ENCODE measurements at regions not wholly inside any gene's neighbourhood (a gene's known extent, or its start where the extent isn't known, plus 50 kb on each side); places are given as distances from the start of the nearest gene placed in this dataset.

DNA sequence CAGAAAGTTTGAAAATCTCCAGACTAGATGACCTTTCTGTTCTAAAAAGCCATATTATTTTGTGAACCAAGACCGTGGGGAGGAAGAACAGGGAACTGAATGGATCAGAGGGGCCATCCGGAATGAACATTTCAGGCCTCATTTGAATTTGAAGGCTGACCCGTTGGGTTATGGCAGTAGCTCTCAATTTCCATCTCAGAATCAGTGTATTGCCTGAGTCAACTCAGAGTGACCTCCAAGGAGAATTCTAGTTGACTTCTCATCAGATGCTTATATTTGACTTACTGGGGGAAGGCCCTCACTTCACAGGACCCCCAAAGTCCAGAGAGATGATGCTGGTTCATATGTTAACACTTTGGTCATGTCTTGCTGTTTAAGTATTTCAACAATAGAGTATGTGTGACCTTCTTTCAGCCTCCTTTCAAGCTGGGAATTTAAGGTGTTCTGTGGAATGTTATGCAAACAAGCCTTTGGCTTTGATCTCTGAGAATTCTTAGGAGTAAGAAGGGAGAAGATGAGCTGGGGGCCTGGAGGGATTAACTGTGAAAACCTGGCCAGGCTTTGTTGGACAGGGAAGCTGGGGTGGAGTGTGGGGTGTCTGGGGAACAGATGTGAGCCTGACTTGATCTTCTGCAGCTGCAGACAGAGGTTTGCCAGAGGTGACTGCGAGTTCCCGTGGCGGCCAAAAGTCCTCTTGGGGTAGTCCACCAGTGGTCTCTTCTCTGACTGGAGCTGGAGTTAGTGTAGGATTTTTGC is 111.2 kb upstream of the RGMA start:
- no peak for DNase-seq (ENCODE audit: extremely low spot score, unreplicated experiment)
- Mint-ChIP-seq H3K36me3 (no peaks in the 10 kb centered on the region), H3K27ac (no peak overlapping the region), H3K27me3 (no peaks in the 10 kb centered on the region), H3K9me3 (peaks cover 16% of the 10 kb centered on the region), H3K4me1 (ENCODE audit: unreplicated experiment) (no peaks in the 10 kb centered on the region), H3K4me3 (no peak overlapping the region)
- no peak for TF ChIP-seq CTCF (conservative IDR thresholded peaks at IDR 0.05)

DNA sequence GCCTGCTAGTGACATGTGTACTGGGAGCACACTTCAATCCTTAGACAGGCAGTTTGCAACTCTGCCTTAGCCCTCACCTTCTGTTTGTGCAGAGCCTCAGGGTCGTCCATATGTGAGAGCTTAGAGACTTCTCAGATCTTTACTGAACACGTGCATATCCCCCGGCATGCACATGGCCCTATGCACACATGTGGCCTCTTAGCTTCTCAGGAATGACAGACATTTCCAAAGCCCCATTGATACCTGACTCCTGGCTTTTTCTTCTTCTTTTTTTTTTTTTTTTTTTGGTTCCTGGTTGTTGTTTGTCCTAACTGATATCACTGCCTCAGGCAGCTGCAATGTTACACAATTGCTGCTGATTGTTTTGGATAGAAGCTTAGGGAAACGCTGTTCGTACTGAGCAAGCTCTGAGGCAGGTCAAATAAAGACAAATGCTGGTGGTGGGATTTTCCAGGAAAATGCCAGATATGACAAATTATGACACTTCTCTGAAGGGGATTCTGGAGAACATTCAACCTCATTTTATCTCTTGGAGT is 107.2 kb upstream of the RGMA start:
- DNase-seq (ENCODE audit: extremely low spot score, unreplicated experiment), result peak; percentile 6
- Mint-ChIP-seq H3K9me3 (peaks cover 16% of the 10 kb centered on the region), H3K36me3 (no peaks in the 10 kb centered on the region), H3K4me1 (ENCODE audit: unreplicated experiment) (no peaks in the 10 kb centered on the region), H3K27ac (no peak overlapping the region), H3K4me3 (no peak overlapping the region), H3K27me3 (no peaks in the 10 kb centered on the region)
- no peak for TF ChIP-seq CTCF (conservative IDR thresholded peaks at IDR 0.05)

DNA sequence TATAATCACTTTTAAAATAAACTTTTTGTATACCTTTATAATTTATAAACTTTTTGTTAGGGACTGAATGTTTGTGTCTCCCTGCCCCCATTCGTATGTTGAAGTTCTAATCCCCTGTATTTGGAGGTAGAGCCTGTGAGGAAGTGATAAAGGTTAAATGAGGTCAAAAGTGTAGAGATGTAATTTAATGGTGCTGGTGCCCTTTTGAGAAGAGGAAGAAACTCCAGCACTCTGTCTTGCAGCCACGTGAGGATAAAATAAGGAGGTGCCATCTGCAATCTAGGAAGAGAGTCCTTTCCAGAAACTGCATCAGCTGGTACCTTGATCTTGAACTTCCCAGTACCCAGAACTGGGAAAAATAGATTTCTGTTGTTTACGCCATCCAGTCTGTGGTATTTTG is 106.1 kb upstream of the RGMA start:
- H3K27me3 Mint-ChIP-seq, result peaks cover 3% of the 10 kb centered on the region
- H3K4me1 Mint-ChIP-seq (ENCODE audit: unreplicated experiment), result no peaks in the 10 kb centered on the region
- no peak overlapping the region for H3K27ac Mint-ChIP-seq
- no peak for TF ChIP-seq CTCF (conservative IDR thresholded peaks at IDR 0.05)
- no peak overlapping the region for H3K4me3 Mint-ChIP-seq
- DNase-seq (ENCODE audit: extremely low spot score, unreplicated experiment), result no peak
- H3K9me3 Mint-ChIP-seq, result peaks cover 16% of the 10 kb centered on the region
- H3K36me3 Mint-ChIP-seq, result no peaks in the 10 kb centered on the region

DNA sequence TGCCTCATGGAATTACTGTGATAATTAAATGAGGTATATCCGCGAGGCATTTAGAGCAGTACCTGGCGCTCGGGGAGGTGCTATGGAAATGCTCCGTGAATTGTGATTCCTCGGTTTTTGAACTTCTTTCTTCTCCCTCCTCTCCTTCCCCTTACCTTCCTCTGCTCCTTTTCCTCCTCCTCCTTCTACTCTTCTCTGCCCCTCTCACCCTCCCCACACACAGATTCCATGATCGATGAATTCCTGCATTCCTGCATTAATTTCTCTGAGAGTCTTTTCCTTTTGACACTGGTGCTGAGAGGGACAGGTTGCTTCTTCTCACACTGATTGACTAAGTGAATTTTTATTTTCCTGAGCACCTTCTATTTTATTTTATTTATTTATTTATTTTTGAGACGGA is 101.2 kb upstream of the RGMA start:
- Mint-ChIP-seq H3K4me1 (ENCODE audit: unreplicated experiment) (peaks cover 16% of the 10 kb centered on the region), H3K9me3 (no peaks in the 10 kb centered on the region), H3K27me3 (peaks cover 22% of the 10 kb centered on the region), H3K4me3 (no peak overlapping the region), H3K27ac (no peak overlapping the region), H3K36me3 (no peaks in the 10 kb centered on the region)
- TF ChIP-seq CTCF (conservative IDR thresholded peaks at IDR 0.05), result no peak
- no peak for DNase-seq (ENCODE audit: extremely low spot score, unreplicated experiment)

GRCh38 chr15:93189561-93189960 is 100.5 kb upstream of the RGMA start:
- no peak for DNase-seq (ENCODE audit: extremely low spot score, unreplicated experiment)
- Mint-ChIP-seq H3K9me3 (no peaks in the 10 kb centered on the region), H3K4me3 (peak overlapping the region; percentile 12), H3K27ac (no peak overlapping the region), H3K27me3 (peaks cover 22% of the 10 kb centered on the region), H3K4me1 (ENCODE audit: unreplicated experiment) (peaks cover 16% of the 10 kb centered on the region), H3K36me3 (no peaks in the 10 kb centered on the region)
- no peak for TF ChIP-seq CTCF (conservative IDR thresholded peaks at IDR 0.05)
